H9 (cell line): ENCODE measurements at regions not wholly inside any gene's neighbourhood (a gene's known extent, or its start where the extent isn't known, plus 50 kb on each side); places are given as distances from the start of the nearest gene placed in this dataset.

Experiments
- DNase-seq: peaks from one replicate; pipeline ENCODE4 v3.0.0-alpha.2; 2017
- H2AFZ ChIP-seq: one replicate; pipeline ENCODE4 v1.6.1; 2013; ENCODE audit warnings: mild to moderate bottlenecking, low read length, control low read depth, moderate library complexity
- H2AK5ac ChIP-seq: 2 replicates; pipeline ENCODE4 v1.6.1; 2013; ENCODE audit warnings: low read length, control low read depth, mixed read lengths; ENCODE audit not compliant: insufficient read length
- H2BK120ac ChIP-seq: one replicate; pipeline ENCODE4 v1.6.1; 2013; ENCODE audit warnings: low read depth, mild to moderate bottlenecking, low read length, control low read depth, inconsistent platforms; ENCODE audit not compliant: poor library complexity, severe bottlenecking
- H2BK12ac ChIP-seq: 2 replicates; pipeline ENCODE4 v1.6.1; 2013; ENCODE audit warnings: low read length, control low read depth, mixed read lengths, low read depth; ENCODE audit not compliant: insufficient read length
- H2BK15ac ChIP-seq: 2 replicates; pipeline ENCODE4 v1.6.1; 2013; ENCODE audit warnings: low read depth, low read length, control low read depth
- H2BK20ac ChIP-seq: one replicate; pipeline ENCODE4 v1.6.1; 2013; ENCODE audit warnings: low read depth, mild to moderate bottlenecking, low read length, control low read depth, inconsistent platforms; ENCODE audit not compliant: poor library complexity, severe bottlenecking
- H2BK5ac ChIP-seq: 2 replicates; pipeline ENCODE4 v1.6.1; 2013; ENCODE audit warnings: low read length, control low read depth, mixed read lengths; ENCODE audit not compliant: insufficient read length
- H3K14ac ChIP-seq: 2 replicates; pipeline ENCODE4 v1.6.1; 2013; ENCODE audit warnings: low read length, control low read depth; ENCODE audit not compliant: insufficient read depth
- H3K18ac ChIP-seq: 2 replicates; pipeline ENCODE4 v1.6.1; 2013; ENCODE audit warnings: low read depth, mild to moderate bottlenecking, mixed read lengths, low read length, control low read depth; ENCODE audit not compliant: insufficient read length
- H3K23ac ChIP-seq: 2 replicates; pipeline ENCODE4 v1.6.1; 2013; ENCODE audit warnings: low read length, control low read depth, mixed read lengths, low read depth; ENCODE audit not compliant: insufficient read length
- H3K23me2 ChIP-seq: 2 replicates; pipeline ENCODE4 v1.6.1; 2013; ENCODE audit warnings: low read depth, mild to moderate bottlenecking, mixed read lengths, low read length, control low read depth; ENCODE audit not compliant: insufficient read length, poor library complexity, severe bottlenecking
- H3K27ac ChIP-seq: 2 replicates; pipeline ENCODE4 v1.5.1; 2013; ENCODE audit warnings: low read length, control low read depth, mixed read lengths, low read depth; ENCODE audit not compliant: insufficient read length
- H3K27me3 ChIP-seq: 2 replicates; pipeline ENCODE4 v1.6.1; 2013; ENCODE audit warnings: low read length, control low read depth, inconsistent platforms; ENCODE audit not compliant: insufficient read depth
- H3K4ac ChIP-seq: 2 replicates; pipeline ENCODE4 v1.6.1; 2013; ENCODE audit warnings: low read depth, mild to moderate bottlenecking, control low read depth, inconsistent platforms, low read length, moderate library complexity
- H3K4me1 ChIP-seq: 2 replicates; pipeline ENCODE4 v1.6.1; 2013; ENCODE audit warnings: low read length, control low read depth, inconsistent platforms; ENCODE audit not compliant: insufficient read depth
- H3K4me2 ChIP-seq: 2 replicates; pipeline ENCODE4 v1.6.1; 2013; ENCODE audit warnings: low read length, control low read depth, mixed read lengths; ENCODE audit not compliant: insufficient read length, insufficient read depth
- H3K56ac ChIP-seq: 2 replicates; pipeline ENCODE4 v1.6.1; 2013; ENCODE audit warnings: low read depth, mild to moderate bottlenecking, mixed read lengths, low read length, control low read depth; ENCODE audit not compliant: insufficient read length
- H3K79me1 ChIP-seq: 2 replicates; pipeline ENCODE4 v1.6.1; 2013; ENCODE audit warnings: low read depth, mild to moderate bottlenecking, moderate library complexity, low read length, control low read depth, inconsistent platforms; ENCODE audit not compliant: insufficient read depth, poor library complexity, severe bottlenecking
- H3K79me2 ChIP-seq: 2 replicates; pipeline ENCODE4 v1.6.1; 2013; ENCODE audit warnings: low read length, control low read depth, inconsistent platforms; ENCODE audit not compliant: insufficient read depth
- H3K9ac ChIP-seq: 2 replicates; pipeline ENCODE4 v1.6.1; 2013; ENCODE audit warnings: low read length, control low read depth, mixed read lengths; ENCODE audit not compliant: insufficient read length; ENCODE audit errors: extremely low read depth
- H3K9me3 ChIP-seq: one replicate; pipeline ENCODE4 v1.6.1; 2013; ENCODE audit warnings: low read depth, low read length, inconsistent platforms; ENCODE audit not compliant: control insufficient read depth
- H3T11ph ChIP-seq: one replicate; pipeline ENCODE4 v1.6.1; 2013; ENCODE audit warnings: mild to moderate bottlenecking, low read length, control low read depth, inconsistent platforms
- H4K20me1 ChIP-seq: one replicate; pipeline ENCODE4 v1.6.1; 2013; ENCODE audit not compliant: control insufficient read depth, insufficient read length, insufficient read depth
- H4K5ac ChIP-seq: 2 replicates; pipeline ENCODE4 v1.6.1; 2013; ENCODE audit warnings: low read depth, mild to moderate bottlenecking, mixed read lengths, low read length, control low read depth; ENCODE audit not compliant: insufficient read length
- H4K8ac ChIP-seq: replicated peaks from 2 replicates; pipeline ENCODE4 v1.6.1; 2013; ENCODE audit warnings: low read length, control low read depth, mixed read lengths, low read depth; ENCODE audit not compliant: insufficient read length
- H4K91ac ChIP-seq: 2 replicates; pipeline ENCODE4 v1.6.1; 2013; ENCODE audit warnings: low read depth, mild to moderate bottlenecking, moderate library complexity, mixed read lengths, low read length, control low read depth; ENCODE audit not compliant: insufficient read length
- H3K27ac Mint-ChIP-seq, 3 experiments: 2 replicates in 2 of 3; 3 replicates in 1 of 3; pipeline ENCODE4 v1.8.0; 2020 to 2021; ENCODE audit warnings: mixed read lengths in 3 of 3, mild to moderate bottlenecking in 1 of 3, moderate library complexity in 1 of 3
- H3K27me3 Mint-ChIP-seq: 2 replicates; pipeline ENCODE4 v1.8.0; 2021; ENCODE audit warnings: low read depth, mild to moderate bottlenecking, moderate library complexity, mixed read lengths
- H3K36me3 Mint-ChIP-seq, 3 experiments: 2 replicates in 2 of 3; 3 replicates in 1 of 3; pipeline ENCODE4 v1.8.0; 2020 to 2021; ENCODE audit warnings: low read depth in 3 of 3, mixed read lengths in 3 of 3; ENCODE audit not compliant: insufficient read depth in 1 of 3
- H3K4me1 Mint-ChIP-seq, 2 experiments: 2 replicates each; pipeline ENCODE4 v1.8.0; 2020; ENCODE audit warnings: mixed read lengths in 2 of 2
- H3K4me3 Mint-ChIP-seq, 2 experiments: 2 replicates in 1 of 2; 3 replicates in 1 of 2; pipeline ENCODE4 v1.8.0; 2020 to 2021; ENCODE audit warnings: mild to moderate bottlenecking in 2 of 2, mixed read lengths in 2 of 2, moderate library complexity in 1 of 2
- H3K9me3 Mint-ChIP-seq, 2 experiments: 2 replicates in 1 of 2; 3 replicates in 1 of 2; pipeline ENCODE4 v1.8.0; 2020; ENCODE audit warnings: mild to moderate bottlenecking in 2 of 2, mixed read lengths in 2 of 2, moderate library complexity in 1 of 2
- WGBS: extraction: QIAGEN DNeasy Blood & Tissue Kit; methylation state at CpG from one replicate; pipeline ENCODE4 v1.1.7; 2013; ENCODE audit warnings: missing lambda C conversion rate, low lambda C conversion rate, mixed read lengths; ENCODE audit not compliant: insufficient read length; ENCODE audit errors: extremely low coverage; 5-methylcytosine and 5-hydroxymethylcytosine counted together
- TF ChIP-seq, protein P1 (sequence below): fragments of 200-600 bp; sonication (generic); conservative IDR thresholded peaks from 3 replicates; pipeline ENCODE4 v1.8.0; 2021; ENCODE audit warnings: antibody characterized with exemption, mild to moderate bottlenecking

DNA sequence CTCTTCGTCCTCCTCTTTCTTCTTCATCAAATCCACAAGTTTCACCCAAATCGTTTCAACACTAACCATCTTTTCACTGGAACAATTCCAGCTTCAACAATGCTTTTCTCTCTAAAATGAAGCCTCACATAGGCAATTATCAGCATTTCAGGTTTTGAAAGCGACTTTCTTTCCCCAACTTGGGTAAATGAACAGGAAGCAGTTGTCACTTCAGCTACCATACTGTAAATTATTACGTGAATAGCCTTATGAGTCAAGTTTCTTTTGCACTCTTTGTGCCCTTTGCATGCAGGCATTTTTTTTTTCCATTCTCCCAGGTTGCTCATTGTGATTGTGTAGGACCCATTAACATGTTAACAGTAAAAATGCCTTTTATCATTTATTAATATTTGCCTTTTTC lies 121.7 kb upstream of the BTBD3 start:
- Histone ChIP-seq H3K4ac (no peak overlapping the region), H3K27me3 (no peaks in the 10 kb centered on the region), H4K5ac (no peak overlapping the region), H2BK12ac (no peak overlapping the region), H4K20me1 (no peaks in the 10 kb centered on the region), H3K14ac (no peak overlapping the region), H3K4me1 (peaks cover 2% of the 10 kb centered on the region; the same call in 1 of the 2 replicates), H3K9me3 (no peaks in the 10 kb centered on the region), H3K23ac (no peak overlapping the region), H2BK15ac (no peak overlapping the region), H2BK5ac (no peak overlapping the region), H2AK5ac (no peak overlapping the region), H3K56ac (no peak overlapping the region), H2BK120ac (no peak overlapping the region), H2AFZ (no peak overlapping the region), H3K79me2 (no peaks in the 10 kb centered on the region), H3K23me2 (no peaks in the 10 kb centered on the region), H4K8ac (no peak overlapping the region), H2BK20ac (no peak overlapping the region), H3K27ac (no peak overlapping the region), H3K79me1 (no peaks in the 10 kb centered on the region), H3K4me2 (no peak overlapping the region), H3K18ac (no peak overlapping the region), H3T11ph (no peak overlapping the region), H4K91ac (no peak overlapping the region), H3K9ac (no peak overlapping the region)
- TF ChIP-seq, protein P1, sequence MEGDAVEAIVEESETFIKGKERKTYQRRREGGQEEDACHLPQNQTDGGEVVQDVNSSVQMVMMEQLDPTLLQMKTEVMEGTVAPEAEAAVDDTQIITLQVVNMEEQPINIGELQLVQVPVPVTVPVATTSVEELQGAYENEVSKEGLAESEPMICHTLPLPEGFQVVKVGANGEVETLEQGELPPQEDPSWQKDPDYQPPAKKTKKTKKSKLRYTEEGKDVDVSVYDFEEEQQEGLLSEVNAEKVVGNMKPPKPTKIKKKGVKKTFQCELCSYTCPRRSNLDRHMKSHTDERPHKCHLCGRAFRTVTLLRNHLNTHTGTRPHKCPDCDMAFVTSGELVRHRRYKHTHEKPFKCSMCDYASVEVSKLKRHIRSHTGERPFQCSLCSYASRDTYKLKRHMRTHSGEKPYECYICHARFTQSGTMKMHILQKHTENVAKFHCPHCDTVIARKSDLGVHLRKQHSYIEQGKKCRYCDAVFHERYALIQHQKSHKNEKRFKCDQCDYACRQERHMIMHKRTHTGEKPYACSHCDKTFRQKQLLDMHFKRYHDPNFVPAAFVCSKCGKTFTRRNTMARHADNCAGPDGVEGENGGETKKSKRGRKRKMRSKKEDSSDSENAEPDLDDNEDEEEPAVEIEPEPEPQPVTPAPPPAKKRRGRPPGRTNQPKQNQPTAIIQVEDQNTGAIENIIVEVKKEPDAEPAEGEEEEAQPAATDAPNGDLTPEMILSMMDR = no peak
- Mint-ChIP-seq H3K27ac (no peak overlapping the region), H3K4me1 (peaks cover 20 to 21% of the 10 kb centered on the region in 2 experiments), H3K36me3 (no peaks in the 10 kb centered on the region), H3K27me3 (no peaks in the 10 kb centered on the region; the same call in 1 of the 2 replicates), H3K4me3 (no peak overlapping the region), H3K9me3 (no peaks in the 10 kb centered on the region)
- WGBS = no CpG with 5 or more reads among the region's 4 CpGs
- DNase-seq = no peak
